ENCODE measurements at regions not wholly inside any gene's neighbourhood (a gene's known extent, or its start where the extent isn't known, plus 50 kb on each side); places are given as distances from the start of the nearest gene placed in this dataset.

GRCh38 chr2:147679191-147679954 lies 165.5 kb upstream of the ACVR2A start:
- DNase-seq, result no peak
- Mint-ChIP-seq H3K9me3 (no peaks in the 10 kb centered on the region), H3K27me3 (no peaks in the 10 kb centered on the region), H3K4me1 (no peaks in the 10 kb centered on the region), H3K27ac (no peak overlapping the region), H3K4me3 (no peak overlapping the region), H3K36me3 (ENCODE audit: low read depth) (no peaks in the 10 kb centered on the region)
- POLR2A ChIA-PET, result no interaction called here
- CTCF ChIA-PET, result no interaction called here
- no peak for ATAC-seq (ENCODE audit: low read depth)
- intact Hi-C loops (cut with micrococcal nuclease), result no loop called here
- TF ChIP-seq CTCF (IDR thresholded peaks at IDR 0.05), result no peak

- no peak overlapping the region for H3K4me3 Mint-ChIP-seq
- TF ChIP-seq CTCF (IDR thresholded peaks at IDR 0.05), result no peak
- DNase-seq (no peak), ATAC-seq (ENCODE audit: low read depth) (no peak)
- ChIA-PET POLR2A (no interaction called here), CTCF (no interaction called here)
- intact Hi-C loops (cut with micrococcal nuclease), result no loop called here
- no peaks in the 10 kb centered on the region for H3K9me3 Mint-ChIP-seq
- H3K27me3 Mint-ChIP-seq, result no peaks in the 10 kb centered on the region
- no peaks in the 10 kb centered on the region for H3K36me3 Mint-ChIP-seq (ENCODE audit: low read depth)
- H3K27ac Mint-ChIP-seq, result no peak overlapping the region
- H3K4me1 Mint-ChIP-seq, result no peaks in the 10 kb centered on the region
Observed at GRCh38 chr2:147665105-147665504, 179.7 kb upstream of the ACVR2A start.

GRCh38 chr2:147663962-147664361 lies 180.9 kb upstream of the ACVR2A start:
- H3K36me3 Mint-ChIP-seq (ENCODE audit: low read depth), result no peaks in the 10 kb centered on the region
- H3K4me3 Mint-ChIP-seq, result no peak overlapping the region
- no peak overlapping the region for H3K27ac Mint-ChIP-seq
- CTCF ChIA-PET, result no interaction called here
- H3K9me3 Mint-ChIP-seq, result no peaks in the 10 kb centered on the region
- H3K27me3 Mint-ChIP-seq, result no peaks in the 10 kb centered on the region
- TF ChIP-seq CTCF (IDR thresholded peaks at IDR 0.05), result no peak
- ATAC-seq (ENCODE audit: low read depth) (no peak), DNase-seq (no peak)
- H3K4me1 Mint-ChIP-seq, result no peaks in the 10 kb centered on the region
- POLR2A ChIA-PET, result no interaction called here
- intact Hi-C loops (cut with micrococcal nuclease), result no loop called here

GRCh38 chr2:147663153-147663961 lies 181.5 kb upstream of the ACVR2A start:
- CTCF ChIA-PET, result no interaction called here
- no peak for TF ChIP-seq CTCF (IDR thresholded peaks at IDR 0.05)
- no peaks in the 10 kb centered on the region for H3K27me3 Mint-ChIP-seq
- DNase-seq, result no peak
- no peak overlapping the region for H3K27ac Mint-ChIP-seq
- POLR2A ChIA-PET, result no interaction called here
- no peaks in the 10 kb centered on the region for H3K4me1 Mint-ChIP-seq
- intact Hi-C loops (cut with micrococcal nuclease), result no loop called here
- no peak for ATAC-seq (ENCODE audit: low read depth)
- no peaks in the 10 kb centered on the region for H3K9me3 Mint-ChIP-seq
- no peak overlapping the region for H3K4me3 Mint-ChIP-seq
- H3K36me3 Mint-ChIP-seq (ENCODE audit: low read depth), result no peaks in the 10 kb centered on the region

GRCh38 chr2:147662221-147662620 lies 182.6 kb upstream of the ACVR2A start:
- no peak for TF ChIP-seq CTCF (IDR thresholded peaks at IDR 0.05)

More at GRCh38 chr2:147662221-147662620, 182.6 kb upstream of the ACVR2A start:
- ChIA-PET POLR2A (no interaction called here), CTCF (no interaction called here)
- H3K4me1 Mint-ChIP-seq, result no peaks in the 10 kb centered on the region
- H3K27ac Mint-ChIP-seq, result no peak overlapping the region
- H3K4me3 Mint-ChIP-seq, result no peak overlapping the region
- H3K9me3 Mint-ChIP-seq, result no peaks in the 10 kb centered on the region
- ATAC-seq (ENCODE audit: low read depth) (no peak), DNase-seq (no peak)
- intact Hi-C loops (cut with micrococcal nuclease), result no loop called here
- H3K36me3 Mint-ChIP-seq (ENCODE audit: low read depth), result no peaks in the 10 kb centered on the region
- no peaks in the 10 kb centered on the region for H3K27me3 Mint-ChIP-seq
